Liver (tissue), 7 donors: ENCODE measurements at regions not wholly inside any gene's neighbourhood (a gene's known extent, or its start where the extent isn't known, plus 50 kb on each side); places are given as distances from the start of the nearest gene placed in this dataset.

ENCODE experiments used
- DNase-seq: peaks from one replicate; pipeline ENCODE4 v3.0.0-alpha.2; 2017; ENCODE audit warnings: low spot score
- H3K27ac ChIP-seq, 2 donors: one replicate each; pipeline ENCODE4 v1.7.0; 2013; ENCODE audit warnings: inconsistent platforms in 2 of 2, low read length in 2 of 2, control low read depth in 1 of 2, low read depth in 1 of 2, mild to moderate bottlenecking in 1 of 2
- H3K27me3 ChIP-seq, 4 donors: one replicate each; pipeline versions ENCODE4 v1.6.1 to v1.7.0; 2013; ENCODE audit warnings: low read length in 3 of 4, inconsistent platforms in 1 of 4, mild to moderate bottlenecking in 1 of 4, moderate library complexity in 1 of 4; ENCODE audit not compliant: control insufficient read depth in 4 of 4, insufficient read depth in 4 of 4
- H3K36me3 ChIP-seq, 4 donors: one replicate each; pipeline versions ENCODE4 v1.6.1 to v1.7.0; 2013; ENCODE audit warnings: low read length in 3 of 4, mild to moderate bottlenecking in 3 of 4, low read depth in 1 of 4, moderate library complexity in 1 of 4; ENCODE audit not compliant: control insufficient read depth in 4 of 4, insufficient read depth in 3 of 4
- H3K4me1 ChIP-seq, 4 donors: one replicate each; pipeline versions ENCODE4 v1.6.1 to v1.7.0; 2013; ENCODE audit warnings: low read length in 3 of 4, mild to moderate bottlenecking in 3 of 4, moderate library complexity in 1 of 4; ENCODE audit not compliant: control insufficient read depth in 4 of 4, insufficient read depth in 4 of 4
- H3K4me3 ChIP-seq, 3 donors: one replicate each; pipeline versions ENCODE4 v1.6.1 to v1.7.0; 2013; ENCODE audit warnings: low read length in 3 of 3, control low read depth in 1 of 3, low read depth in 1 of 3, mild to moderate bottlenecking in 1 of 3
- H3K9ac ChIP-seq, 2 donors: one replicate each; pipeline ENCODE4 v1.7.0; 2013; ENCODE audit warnings: low read length in 2 of 2, mild to moderate bottlenecking in 2 of 2, moderate library complexity in 2 of 2, control low read depth in 1 of 2, low read depth in 1 of 2
- H3K9me3 ChIP-seq, 4 donors: one replicate each; pipeline versions ENCODE4 v1.6.1 to v1.7.0; 2013; ENCODE audit warnings: low read length in 3 of 4; ENCODE audit not compliant: control insufficient read depth in 4 of 4
- EGR1 ChIP-seq, 2 donors: IDR thresholded peaks; 2 replicates each; pipeline ENCODE4 v1.6.1; 2016 to 2018; ENCODE audit warnings: antibody characterized with exemption in 2 of 2, low read depth in 2 of 2
- FOXA1 ChIP-seq: IDR thresholded peaks from 2 replicates; pipeline ENCODE4 v1.6.1; 2016; ENCODE audit warnings: antibody characterized with exemption
- GABPA ChIP-seq, 2 donors: IDR thresholded peaks in 1 of 2; conservative IDR thresholded peaks in 1 of 2; 2 replicates each; pipeline ENCODE4 v1.6.1; 2016; ENCODE audit warnings: antibody characterized with exemption in 2 of 2, mild to moderate bottlenecking in 1 of 2, moderate library complexity in 1 of 2
- JUND ChIP-seq, 2 donors: IDR thresholded peaks; 2 replicates each; pipeline ENCODE4 v1.6.1; 2016; ENCODE audit warnings: antibody characterized with exemption in 2 of 2
- RAD21 ChIP-seq, 2 donors: IDR thresholded peaks; 2 replicates each; pipeline ENCODE4 v1.6.1; 2016; ENCODE audit warnings: antibody characterized with exemption in 2 of 2, mild to moderate bottlenecking in 2 of 2
- RXRA ChIP-seq, 2 donors: IDR thresholded peaks; 2 replicates each; pipeline ENCODE4 v1.6.1; 2017 to 2018; ENCODE audit warnings: antibody characterized with exemption in 2 of 2, mild to moderate bottlenecking in 1 of 2
- TAF1 ChIP-seq: conservative IDR thresholded peaks from 2 replicates; pipeline ENCODE4 v1.6.1; 2016; ENCODE audit warnings: antibody characterized with exemption, mild to moderate bottlenecking
- YY1 ChIP-seq: IDR thresholded peaks from 2 replicates; pipeline ENCODE4 v1.6.1; 2016; ENCODE audit warnings: antibody characterized with exemption, mild to moderate bottlenecking
- WGBS: extraction: QIAGEN DNeasy Blood & Tissue Kit; methylation state at CpG from one replicate; pipeline ENCODE4 v1.1.7; 2013; 5-methylcytosine and 5-hydroxymethylcytosine counted together
- TF ChIP-seq, protein P1 (sequence below): IDR thresholded peaks from 2 replicates; pipeline ENCODE4 v1.6.1; 2016; ENCODE audit warnings: antibody characterized with exemption
- TF ChIP-seq, protein P2 (sequence below): IDR thresholded peaks from 2 replicates; pipeline ENCODE4 v1.6.1; 2016; ENCODE audit warnings: antibody characterized with exemption
- TF ChIP-seq, protein P3 (sequence below): IDR thresholded peaks from 2 replicates; pipeline ENCODE4 v1.6.1; 2016; ENCODE audit warnings: antibody characterized with exemption, mild to moderate bottlenecking
- donor health status: healthy.
- donor health status: healthy.
- donor health status: healthy.
- donor health status: healthy.

DNA sequence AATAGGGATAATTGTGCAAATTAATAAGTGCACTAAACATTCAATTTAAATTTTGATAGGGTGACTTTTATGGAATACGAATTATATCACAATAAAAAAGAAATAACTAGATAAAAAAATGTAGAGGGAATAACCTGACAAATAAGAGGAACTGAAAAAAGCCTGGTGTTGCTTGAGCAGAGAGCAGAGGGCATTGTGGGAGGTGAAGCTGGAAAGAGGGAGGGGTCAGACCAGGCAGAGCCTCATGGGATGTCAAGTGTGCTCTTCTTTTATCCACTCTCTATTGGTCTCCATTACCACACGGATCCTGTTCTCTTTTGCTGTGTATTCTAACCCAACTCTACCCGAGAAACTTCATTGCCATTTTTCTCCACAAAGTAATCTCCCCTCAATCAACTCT, 264.0 kb upstream of the CRBN start:
- no peak for TF ChIP-seq FOXA1
- no peak for TF ChIP-seq JUND (IDR thresholded peaks at IDR 0.05)
- TF ChIP-seq GABPA (IDR thresholded peaks at IDR 0.05 in 1 of 2, conservative IDR thresholded peaks at IDR 0.05 in 1 of 2), result no peak
- no peak for TF ChIP-seq EGR1 (IDR thresholded peaks at IDR 0.05; ENCODE audit: low read depth in 2 of 2)
- TF ChIP-seq, protein P1, sequence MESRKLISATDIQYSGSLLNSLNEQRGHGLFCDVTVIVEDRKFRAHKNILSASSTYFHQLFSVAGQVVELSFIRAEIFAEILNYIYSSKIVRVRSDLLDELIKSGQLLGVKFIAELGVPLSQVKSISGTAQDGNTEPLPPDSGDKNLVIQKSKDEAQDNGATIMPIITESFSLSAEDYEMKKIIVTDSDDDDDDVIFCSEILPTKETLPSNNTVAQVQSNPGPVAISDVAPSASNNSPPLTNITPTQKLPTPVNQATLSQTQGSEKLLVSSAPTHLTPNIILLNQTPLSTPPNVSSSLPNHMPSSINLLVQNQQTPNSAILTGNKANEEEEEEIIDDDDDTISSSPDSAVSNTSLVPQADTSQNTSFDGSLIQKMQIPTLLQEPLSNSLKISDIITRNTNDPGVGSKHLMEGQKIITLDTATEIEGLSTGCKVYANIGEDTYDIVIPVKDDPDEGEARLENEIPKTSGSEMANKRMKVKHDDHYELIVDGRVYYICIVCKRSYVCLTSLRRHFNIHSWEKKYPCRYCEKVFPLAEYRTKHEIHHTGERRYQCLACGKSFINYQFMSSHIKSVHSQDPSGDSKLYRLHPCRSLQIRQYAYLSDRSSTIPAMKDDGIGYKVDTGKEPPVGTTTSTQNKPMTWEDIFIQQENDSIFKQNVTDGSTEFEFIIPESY, result no peak
- no peak for TF ChIP-seq RXRA (IDR thresholded peaks at IDR 0.05)
- TF ChIP-seq, protein P2, sequence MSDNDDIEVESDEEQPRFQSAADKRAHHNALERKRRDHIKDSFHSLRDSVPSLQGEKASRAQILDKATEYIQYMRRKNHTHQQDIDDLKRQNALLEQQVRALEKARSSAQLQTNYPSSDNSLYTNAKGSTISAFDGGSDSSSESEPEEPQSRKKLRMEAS, result no peak
- no peak for TF ChIP-seq RAD21 (IDR thresholded peaks at IDR 0.05)
- TF ChIP-seq YY1, result no peak
- TF ChIP-seq TAF1, result no peak
- H3K9ac ChIP-seq, result no peak overlapping the region
- H3K27ac ChIP-seq, result no peak overlapping the region
- H3K4me1 ChIP-seq, result no peaks in the 10 kb centered on the region
- no peaks in the 10 kb centered on the region for H3K27me3 ChIP-seq
- no peaks in the 10 kb centered on the region for H3K9me3 ChIP-seq
- DNase-seq, result no peak
- no peak overlapping the region for H3K4me3 ChIP-seq
- 62% methylated on average over 3 of the region's 3 CpGs for WGBS
- no peaks in the 10 kb centered on the region for H3K36me3 ChIP-seq

DNA sequence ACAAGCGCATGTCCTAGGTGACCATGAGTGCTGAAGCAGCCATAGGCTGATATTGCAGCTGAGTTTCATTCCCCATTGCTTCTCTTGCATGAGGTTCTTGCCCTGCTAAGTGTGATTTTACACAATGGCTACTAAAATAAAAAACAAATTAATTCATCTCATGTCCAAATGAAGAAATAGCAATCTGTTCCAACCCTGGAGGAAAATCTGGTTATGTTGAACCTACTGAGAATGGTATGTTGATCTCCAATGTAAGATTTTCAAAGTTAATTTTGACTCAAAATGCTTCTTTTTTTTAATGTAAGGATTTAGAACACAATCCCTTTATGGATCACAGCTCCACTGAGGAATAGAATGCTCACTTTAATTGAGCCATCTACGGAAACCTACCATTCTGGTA, 254.2 kb upstream of the CRBN start:
- Histone ChIP-seq H3K27me3 (no peaks in the 10 kb centered on the region), H3K4me3 (no peak overlapping the region), H3K27ac (no peak overlapping the region), H3K9me3 (no peaks in the 10 kb centered on the region), H3K36me3 (no peaks in the 10 kb centered on the region), H3K9ac (no peak overlapping the region), H3K4me1 (no peaks in the 10 kb centered on the region)
- no peak for DNase-seq
- WGBS, result 84% methylated on average over 2 of the region's 2 CpGs
- TF ChIP-seq FOXA1 (no peak), GABPA (IDR thresholded peaks at IDR 0.05 in 1 of 2, conservative IDR thresholded peaks at IDR 0.05 in 1 of 2) (no peak), TAF1 (no peak)
- TF ChIP-seq, protein P1, result no peak
- TF ChIP-seq, protein P3, sequence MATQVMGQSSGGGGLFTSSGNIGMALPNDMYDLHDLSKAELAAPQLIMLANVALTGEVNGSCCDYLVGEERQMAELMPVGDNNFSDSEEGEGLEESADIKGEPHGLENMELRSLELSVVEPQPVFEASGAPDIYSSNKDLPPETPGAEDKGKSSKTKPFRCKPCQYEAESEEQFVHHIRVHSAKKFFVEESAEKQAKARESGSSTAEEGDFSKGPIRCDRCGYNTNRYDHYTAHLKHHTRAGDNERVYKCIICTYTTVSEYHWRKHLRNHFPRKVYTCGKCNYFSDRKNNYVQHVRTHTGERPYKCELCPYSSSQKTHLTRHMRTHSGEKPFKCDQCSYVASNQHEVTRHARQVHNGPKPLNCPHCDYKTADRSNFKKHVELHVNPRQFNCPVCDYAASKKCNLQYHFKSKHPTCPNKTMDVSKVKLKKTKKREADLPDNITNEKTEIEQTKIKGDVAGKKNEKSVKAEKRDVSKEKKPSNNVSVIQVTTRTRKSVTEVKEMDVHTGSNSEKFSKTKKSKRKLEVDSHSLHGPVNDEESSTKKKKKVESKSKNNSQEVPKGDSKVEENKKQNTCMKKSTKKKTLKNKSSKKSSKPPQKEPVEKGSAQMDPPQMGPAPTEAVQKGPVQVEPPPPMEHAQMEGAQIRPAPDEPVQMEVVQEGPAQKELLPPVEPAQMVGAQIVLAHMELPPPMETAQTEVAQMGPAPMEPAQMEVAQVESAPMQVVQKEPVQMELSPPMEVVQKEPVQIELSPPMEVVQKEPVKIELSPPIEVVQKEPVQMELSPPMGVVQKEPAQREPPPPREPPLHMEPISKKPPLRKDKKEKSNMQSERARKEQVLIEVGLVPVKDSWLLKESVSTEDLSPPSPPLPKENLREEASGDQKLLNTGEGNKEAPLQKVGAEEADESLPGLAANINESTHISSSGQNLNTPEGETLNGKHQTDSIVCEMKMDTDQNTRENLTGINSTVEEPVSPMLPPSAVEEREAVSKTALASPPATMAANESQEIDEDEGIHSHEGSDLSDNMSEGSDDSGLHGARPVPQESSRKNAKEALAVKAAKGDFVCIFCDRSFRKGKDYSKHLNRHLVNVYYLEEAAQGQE, result no peak
